ENCODE measurements at regions not wholly inside any gene's neighbourhood (a gene's known extent, or its start where the extent isn't known, plus 50 kb on each side); places are given as distances from the start of the nearest gene placed in this dataset.
A peak's percentile ranks its signal among the peaks of the same experiment; 100 is the strongest.

- no peak for DNase-seq
These were observed 284.4 kb downstream of the PIK3R1 start for GRCh38 chr5:68499987-68500386.

- no peak for DNase-seq
These were observed 285.3 kb downstream of the PIK3R1 start for GRCh38 chr5:68500813-68501212.

DNA sequence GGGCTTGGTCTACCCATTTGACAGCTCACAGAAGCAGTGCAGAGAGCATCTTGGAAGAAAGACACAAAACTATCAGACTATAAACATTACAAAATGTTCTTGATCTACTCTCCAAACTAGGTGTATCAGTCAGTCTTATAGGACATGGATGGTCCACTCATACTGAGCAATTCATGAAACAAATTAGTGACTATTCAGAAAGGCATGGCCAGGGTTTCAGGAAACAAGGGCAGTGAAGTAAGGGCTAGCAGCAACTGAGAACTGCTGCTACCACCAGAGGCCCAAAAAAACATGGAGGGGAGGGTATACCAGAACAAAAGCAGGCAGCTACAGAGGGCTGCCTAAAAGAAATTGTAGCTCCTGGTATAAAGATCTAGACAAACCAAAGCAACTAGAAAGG, 287.0 kb downstream of the PIK3R1 start:
- DNase-seq, result no peak

GRCh38 chr5:68504306-68504705, 288.8 kb downstream of the PIK3R1 start:
- DNase-seq, result no peak

DNA sequence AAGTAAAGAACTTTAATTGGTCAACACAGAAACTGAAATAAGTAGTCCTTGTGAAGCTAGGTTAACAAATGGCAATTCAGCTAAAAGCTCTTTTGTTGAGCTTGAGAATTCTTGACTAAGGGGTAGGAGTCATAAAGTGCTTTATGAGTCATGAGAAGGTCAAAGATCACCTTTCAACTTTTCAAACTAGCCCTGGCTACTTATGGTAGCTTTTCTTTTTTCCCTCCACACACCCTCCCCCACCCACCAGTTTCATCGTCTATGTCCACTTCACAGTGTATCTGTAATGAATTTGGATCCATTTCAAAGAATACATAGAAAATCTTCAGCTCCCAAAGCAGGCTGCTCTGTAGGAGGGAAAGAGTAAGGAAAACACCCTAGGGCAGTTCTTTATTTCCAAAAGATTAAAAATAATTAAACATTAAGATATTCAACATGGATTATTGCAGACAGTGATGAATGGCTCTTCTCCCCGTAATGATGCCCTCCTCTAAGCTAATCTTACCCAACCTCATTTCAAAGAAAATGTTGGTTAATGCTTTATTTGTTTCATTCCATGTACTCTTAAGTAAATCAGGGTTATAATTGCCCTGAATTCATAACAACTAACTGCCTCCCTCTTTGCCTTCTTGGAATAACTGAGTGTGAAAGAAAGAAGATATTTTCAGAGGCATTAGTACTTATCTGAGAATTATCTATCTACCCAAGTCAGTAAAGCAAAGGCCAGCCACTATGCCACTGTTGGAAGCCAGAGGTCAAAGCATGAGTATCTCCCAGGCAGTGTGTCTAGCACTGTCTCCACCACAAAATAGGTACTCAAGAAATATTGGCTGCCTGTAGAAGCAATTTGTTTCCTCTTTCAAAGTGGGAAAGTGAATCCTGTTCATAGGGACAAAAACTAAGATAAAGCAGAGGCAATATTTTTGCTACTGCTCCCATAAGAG, 290.6 kb downstream of the PIK3R1 start:
- DNase-seq, result peak; percentile 43

DNA sequence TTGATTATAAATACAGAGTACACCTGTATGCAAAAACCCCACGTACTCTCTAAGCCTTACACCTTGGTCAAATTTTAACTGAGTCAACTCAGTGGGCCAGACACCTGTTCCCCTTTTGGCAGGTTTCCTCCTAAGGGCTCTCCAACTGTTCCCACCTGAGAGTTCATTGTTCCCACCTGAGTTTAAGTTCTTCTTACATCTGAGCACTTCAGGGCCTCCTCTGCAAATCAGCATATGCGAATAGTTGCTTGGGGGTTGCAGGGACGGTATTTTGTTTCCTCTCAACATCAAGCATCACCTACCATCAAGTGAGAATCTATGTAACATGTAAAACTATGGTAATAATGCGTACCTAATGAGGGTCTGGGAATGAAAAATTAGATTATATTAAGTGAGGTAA, 300.0 kb downstream of the PIK3R1 start:
- no peak for DNase-seq

DNA sequence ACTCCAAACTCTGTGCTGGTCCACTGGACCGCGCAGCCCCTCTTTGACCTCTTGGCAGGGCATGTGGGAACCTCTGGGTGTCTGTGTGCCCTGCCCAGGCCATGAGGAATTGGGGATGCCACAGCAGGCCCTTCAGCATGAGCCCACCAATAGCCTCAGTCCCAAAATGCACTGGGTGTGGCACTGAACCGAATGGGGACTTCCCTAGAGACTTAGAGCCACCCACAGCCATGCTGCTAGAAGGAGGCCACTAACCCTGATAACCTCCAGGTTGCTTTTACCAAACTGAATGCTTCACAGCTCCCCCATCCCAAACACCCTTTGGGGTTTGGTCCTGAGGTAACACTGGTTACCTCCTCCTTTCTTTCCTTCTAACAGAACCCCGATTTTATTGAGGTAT, 302.7 kb downstream of the PIK3R1 start:
- no peak for DNase-seq

DNA sequence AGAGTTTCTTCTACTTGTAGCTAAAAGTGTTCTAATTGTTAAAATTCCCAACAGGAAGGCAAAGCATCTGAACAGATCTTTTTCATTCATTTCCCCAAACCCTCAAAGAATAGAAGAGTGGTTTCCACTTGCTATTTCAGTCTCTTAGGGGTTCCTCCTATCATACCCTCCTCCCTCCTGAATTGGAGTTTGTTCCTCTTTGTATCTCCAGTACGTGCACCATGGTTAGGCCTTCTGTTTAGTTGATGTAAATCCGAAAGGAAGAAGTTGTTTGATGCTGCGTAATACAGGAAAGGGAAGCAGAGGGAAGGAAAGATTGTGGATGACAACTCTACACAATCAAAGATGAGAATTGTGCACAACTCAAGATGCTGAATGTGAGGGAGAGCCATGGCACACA, 303.6 kb downstream of the PIK3R1 start:
- DNase-seq, result no peak

- DNase-seq, result no peak
These were observed 306.2 kb downstream of the PIK3R1 start for GRCh38 chr5:68521776-68522175.

GRCh38 chr5:68522863-68523262, 307.3 kb downstream of the PIK3R1 start:
- no peak for DNase-seq

DNA sequence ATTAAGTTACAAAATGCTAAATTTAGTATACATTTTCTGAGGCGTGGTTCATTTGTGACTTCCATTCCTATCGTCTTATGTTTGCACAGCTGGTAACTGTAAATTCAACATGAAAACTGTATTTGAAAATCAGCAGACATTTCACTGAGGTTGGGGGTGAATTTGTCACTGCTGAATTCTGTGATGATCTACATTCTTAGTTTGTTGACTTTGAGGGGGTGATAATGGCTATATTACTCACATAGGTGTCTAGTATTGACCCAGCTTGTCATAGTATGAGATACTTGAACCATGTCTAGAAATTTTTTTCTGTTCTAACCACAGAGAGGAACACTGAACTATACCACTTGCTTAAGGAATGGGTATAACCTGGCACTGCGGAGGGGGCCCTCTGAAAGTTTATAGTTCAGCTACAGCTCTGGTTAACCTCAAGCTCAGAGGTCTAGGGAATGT, 313.3 kb downstream of the PIK3R1 start:
- no peak for DNase-seq

DNA sequence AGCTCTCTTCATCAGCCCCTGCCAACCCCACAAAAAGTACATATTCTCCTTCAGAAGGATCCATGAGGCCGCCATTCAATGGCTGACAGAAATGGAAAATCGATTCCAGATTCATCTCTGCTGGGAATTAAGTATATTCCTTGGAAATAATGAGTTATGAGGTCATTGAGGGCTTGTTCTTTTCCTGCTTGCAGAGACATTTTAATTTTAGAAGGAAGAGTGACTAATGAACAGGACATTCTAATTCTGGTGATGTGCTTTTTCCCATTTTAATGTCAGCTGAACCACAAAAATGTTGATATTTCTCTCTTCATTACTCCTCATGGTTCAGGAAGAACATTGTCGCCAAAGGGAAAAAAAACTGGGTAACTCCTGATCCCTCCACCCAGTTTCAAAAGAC, 314.0 kb downstream of the PIK3R1 start:
- DNase-seq, result no peak

- DNase-seq, result no peak
These were observed 316.4 kb downstream of the PIK3R1 start for GRCh38 chr5:68531970-68532369.

DNA sequence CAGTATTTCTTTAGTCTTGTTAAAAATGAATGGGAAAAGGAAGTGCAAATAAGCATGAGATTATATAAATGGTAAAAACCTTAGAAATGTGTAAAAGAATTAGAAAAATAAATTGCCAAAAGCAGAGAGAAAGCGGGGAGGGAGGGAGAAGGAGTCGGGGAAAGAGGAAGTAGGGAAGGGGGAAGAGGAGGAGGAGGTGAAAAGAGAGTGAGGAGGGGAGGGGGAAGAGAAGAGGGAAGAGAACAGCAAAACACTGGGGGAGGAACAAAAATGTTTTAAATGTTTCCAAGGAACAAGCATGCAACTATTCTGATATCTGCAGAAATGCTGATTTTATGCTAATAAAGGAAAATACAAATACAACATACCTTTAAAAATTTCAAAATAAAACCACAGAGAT, 317.5 kb downstream of the PIK3R1 start:
- peak; percentile 12 for DNase-seq

DNA sequence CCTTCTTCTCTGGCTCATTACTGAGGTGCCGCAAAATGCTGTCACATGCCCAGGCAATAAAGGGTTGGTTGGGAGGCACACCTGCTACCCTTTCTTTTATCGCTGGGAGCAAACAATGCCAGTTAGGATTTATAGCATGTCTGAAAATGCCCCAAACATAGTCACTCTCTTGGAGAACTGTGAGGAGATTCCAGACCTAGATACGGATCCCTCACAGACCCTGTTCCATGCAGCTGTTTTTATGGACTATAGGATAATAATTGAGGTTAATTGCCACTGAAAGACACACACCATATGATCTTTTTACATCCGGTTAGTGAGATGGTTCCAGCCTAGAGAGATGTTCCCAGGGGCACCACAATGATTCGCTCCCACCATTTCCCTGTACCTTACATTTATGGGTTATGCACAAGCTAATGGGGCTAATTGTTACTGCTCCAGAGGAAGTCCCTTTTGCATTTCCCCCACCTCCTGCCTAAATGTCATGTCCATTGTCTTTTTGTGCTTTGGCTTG, 318.1 kb downstream of the PIK3R1 start:
- peak; percentile 81 for DNase-seq

- peak; percentile 83 for DNase-seq
These were observed 318.8 kb downstream of the PIK3R1 start for GRCh38 chr5:68534131-68534940.

DNA sequence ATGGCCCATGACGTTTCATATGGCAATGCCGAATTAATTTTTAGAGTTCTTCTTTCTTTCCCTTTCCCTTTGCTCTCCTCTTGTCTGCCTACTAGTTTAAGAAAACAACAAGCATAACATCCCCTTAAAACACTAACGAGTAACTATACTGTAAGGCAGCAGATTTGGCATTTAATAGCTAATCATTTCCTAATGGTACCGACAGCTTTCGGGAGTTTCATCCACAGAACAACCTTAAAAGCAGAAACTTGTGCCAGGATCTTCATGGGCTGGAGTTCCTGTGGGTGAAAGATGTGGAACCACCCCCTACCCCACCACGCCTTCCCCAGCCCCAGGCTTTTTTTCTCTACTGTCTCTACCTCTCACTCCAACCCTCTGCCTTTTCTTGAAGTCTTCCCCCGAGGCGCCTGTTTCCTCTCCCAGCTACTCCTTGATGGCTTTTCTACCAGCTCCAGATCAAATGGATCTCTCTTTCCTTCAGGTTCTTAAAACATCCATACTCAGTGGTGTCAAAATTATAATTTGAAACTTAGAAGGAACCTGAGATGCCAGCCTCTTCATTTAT, 319.5 kb downstream of the PIK3R1 start:
- DNase-seq, result no peak

DNA sequence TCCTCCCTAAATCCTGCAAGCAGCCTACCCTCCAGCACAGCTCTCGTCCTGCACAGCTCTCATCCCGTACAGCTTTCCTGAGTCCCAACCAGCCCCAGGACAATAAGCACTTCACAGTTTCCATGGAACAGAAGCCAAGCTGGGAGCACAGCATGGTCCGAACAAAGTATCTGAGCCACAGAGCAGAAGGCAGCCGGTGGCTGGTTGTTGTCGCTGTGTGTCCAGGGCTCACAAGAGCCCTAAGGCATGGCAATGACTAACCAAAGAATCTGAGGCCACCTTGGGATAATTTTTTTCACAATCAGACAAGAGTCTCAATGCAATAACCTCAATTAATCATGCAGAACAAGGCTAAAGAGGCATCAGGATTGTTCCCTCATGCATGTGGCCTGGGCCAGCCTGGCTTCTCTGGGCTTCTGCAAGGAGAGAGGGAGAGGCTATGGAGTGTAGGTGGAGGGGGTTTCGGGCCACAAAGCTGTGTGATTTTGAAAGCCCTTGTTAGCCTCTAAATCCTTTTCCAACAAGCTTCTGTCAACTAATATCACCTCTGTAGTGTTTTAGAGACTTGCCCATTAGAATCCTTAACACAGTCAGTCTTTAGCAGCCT, 323.4 kb downstream of the PIK3R1 start:
- no peak for DNase-seq

DNA sequence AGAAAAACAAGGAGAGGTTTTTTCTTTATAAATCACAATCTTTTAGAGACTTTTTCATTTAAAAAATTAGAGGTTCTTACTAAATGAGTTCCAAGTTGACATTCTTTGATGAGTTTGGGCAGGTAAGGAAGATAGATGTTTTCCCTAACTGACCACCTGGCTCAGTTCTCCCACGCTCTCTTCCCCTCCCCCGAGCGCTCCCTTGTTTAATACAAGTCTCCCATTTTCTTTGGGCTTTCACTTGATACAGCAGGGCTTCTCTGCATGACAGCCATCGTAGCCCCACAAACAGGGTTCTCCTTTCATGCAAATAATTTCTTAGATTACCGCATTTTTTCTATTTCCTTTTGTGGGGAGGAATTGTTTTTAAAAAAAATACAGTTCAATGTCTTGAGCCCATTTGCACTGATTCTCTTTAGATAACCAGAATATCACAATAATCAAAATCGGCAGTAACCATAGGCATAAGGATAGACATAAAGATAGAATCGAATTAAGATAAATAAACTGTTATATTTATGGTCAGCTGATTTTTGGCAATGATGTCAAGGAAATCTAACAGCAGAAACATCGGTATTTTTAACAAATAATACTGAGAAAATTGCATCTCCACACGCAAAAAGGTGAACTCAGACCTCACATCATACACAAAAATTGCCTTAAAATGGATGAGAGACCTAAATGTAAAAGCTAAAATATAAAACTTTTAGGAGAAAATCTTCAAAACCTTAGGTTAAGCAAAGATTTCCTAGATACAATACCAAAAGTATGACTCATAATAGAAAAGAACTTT, 325.4 kb downstream of the PIK3R1 start:
- DNase-seq, result no peak

DNA sequence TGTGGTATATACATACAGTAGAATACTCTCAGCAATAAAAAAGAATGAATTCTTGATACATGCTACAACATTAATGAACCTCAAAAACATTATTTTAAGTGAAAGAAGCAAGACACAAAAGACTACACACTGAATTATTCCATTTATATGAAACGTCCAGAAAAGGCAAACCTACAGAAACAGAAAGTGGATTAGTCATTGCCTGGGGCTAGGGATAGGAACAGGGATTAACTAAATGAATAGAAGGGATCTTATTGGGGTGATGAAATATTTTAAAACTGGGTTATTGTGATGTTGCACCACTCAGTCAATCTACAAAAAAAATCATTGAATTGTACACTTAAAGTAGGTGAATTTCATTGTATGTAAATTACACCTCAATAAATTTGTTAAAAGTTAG, 326.7 kb downstream of the PIK3R1 start:
- DNase-seq, result no peak

GRCh38 chr5:68543212-68543611, 327.7 kb downstream of the PIK3R1 start:
- no peak for DNase-seq

GRCh38 chr5:68544091-68544647, 328.6 kb downstream of the PIK3R1 start:
- DNase-seq, result no peak

All from NCI-H2029 (cell line).